Common myeloid progenitor, CD34-positive (primary cell): ENCODE measurements at regions not wholly inside any gene's neighbourhood (a gene's known extent, or its start where the extent isn't known, plus 50 kb on each side); places are given as distances from the start of the nearest gene placed in this dataset.
"Not testable (repeated sequence)": the region's sequence is repeated elsewhere in the genome, so short reads cannot be mapped to it uniquely, and the experiment has no call there.

ENCODE experiments used
- CTCF ChIA-PET: fragments of 350-600 bp; sonication (Branson Sonifier 250); formaldehyde crosslinking; loops from one replicate; lab custom pipeline; 2021; ENCODE audit warnings: antibody characterized with exemption; lab: Charles Lee
- POLR2A ChIA-PET: fragments of 350-600 bp; sonication (Branson Sonifier 250); formaldehyde crosslinking; loops from one replicate; lab custom pipeline; 2021; ENCODE audit warnings: antibody characterized with exemption; lab: Charles Lee
- DNase-seq, 3 donors: peaks; one replicate each; pipeline versions ENCODE4 v3.0.0 to v3.0.0-alpha.2; 2013
- H3K27ac ChIP-seq, 2 experiments: 1 replicate in 1 of 2; 2 replicates in 1 of 2; pipeline ENCODE4 v1.7.0; 2013; ENCODE audit warnings: inconsistent platforms in 2 of 2, low read length in 2 of 2, mild to moderate bottlenecking in 2 of 2, low read depth in 1 of 2, moderate library complexity in 1 of 2; ENCODE audit not compliant: severe bottlenecking in 2 of 2, insufficient read depth in 1 of 2, poor library complexity in 1 of 2
- H3K27me3 ChIP-seq, 5 experiments: replicated peaks in 2 of 5; 1 replicate in 3 of 5; 2 replicates in 2 of 5; pipeline versions ENCODE4 v1.6.1 to v1.7.0; 2013; ENCODE audit warnings: low read length in 4 of 5, mild to moderate bottlenecking in 2 of 5, moderate library complexity in 2 of 5, inconsistent platforms in 1 of 5; ENCODE audit not compliant: insufficient read depth in 5 of 5, control insufficient read depth in 4 of 5
- H3K36me3 ChIP-seq, 4 experiments: 1 replicate in 2 of 4; 2 replicates in 2 of 4; pipeline versions ENCODE4 v1.6.1 to v1.7.0; 2013; ENCODE audit warnings: low read length in 3 of 4, control low read depth in 1 of 4, mild to moderate bottlenecking in 1 of 4; ENCODE audit not compliant: control insufficient read depth in 4 of 4, insufficient read depth in 4 of 4
- H3K4me1 ChIP-seq, 4 experiments: 1 replicate in 3 of 4; 2 replicates in 1 of 4; pipeline versions ENCODE4 v1.6.1 to v1.7.1; 2013; ENCODE audit warnings: low read length in 3 of 4, mild to moderate bottlenecking in 3 of 4, control low read depth in 1 of 4, inconsistent platforms in 1 of 4, moderate library complexity in 1 of 4; ENCODE audit not compliant: control insufficient read depth in 4 of 4, insufficient read depth in 4 of 4; ENCODE audit errors: control extremely low read depth in 1 of 4
- H3K4me3 ChIP-seq, 7 experiments: 1 replicate in 4 of 7; 2 replicates in 3 of 7; pipeline versions ENCODE4 v1.5.1 to v1.7.0; 2013; ENCODE audit warnings: mild to moderate bottlenecking in 7 of 7, low read length in 6 of 7, moderate library complexity in 6 of 7, inconsistent platforms in 2 of 7, low read depth in 2 of 7, control low read depth in 1 of 7; ENCODE audit not compliant: insufficient read depth in 4 of 7, control insufficient read depth in 1 of 7; ENCODE audit errors: extremely low read depth in 1 of 7
- H3K9me3 ChIP-seq, 5 experiments: 1 replicate in 4 of 5; 2 replicates in 1 of 5; pipeline versions ENCODE4 v1.6.1 to v1.7.1; 2013; ENCODE audit warnings: low read length in 4 of 5, mild to moderate bottlenecking in 2 of 5, inconsistent platforms in 1 of 5, low read depth in 1 of 5, moderate library complexity in 1 of 5; ENCODE audit not compliant: control insufficient read depth in 4 of 5, insufficient read depth in 2 of 5; ENCODE audit errors: control extremely low read depth in 1 of 5
- WGBS: methylation state at CpG from one replicate; pipeline ENCODE4 v1.1.5; 2013; ENCODE audit not compliant: insufficient coverage; 5-methylcytosine and 5-hydroxymethylcytosine counted together

DNA sequence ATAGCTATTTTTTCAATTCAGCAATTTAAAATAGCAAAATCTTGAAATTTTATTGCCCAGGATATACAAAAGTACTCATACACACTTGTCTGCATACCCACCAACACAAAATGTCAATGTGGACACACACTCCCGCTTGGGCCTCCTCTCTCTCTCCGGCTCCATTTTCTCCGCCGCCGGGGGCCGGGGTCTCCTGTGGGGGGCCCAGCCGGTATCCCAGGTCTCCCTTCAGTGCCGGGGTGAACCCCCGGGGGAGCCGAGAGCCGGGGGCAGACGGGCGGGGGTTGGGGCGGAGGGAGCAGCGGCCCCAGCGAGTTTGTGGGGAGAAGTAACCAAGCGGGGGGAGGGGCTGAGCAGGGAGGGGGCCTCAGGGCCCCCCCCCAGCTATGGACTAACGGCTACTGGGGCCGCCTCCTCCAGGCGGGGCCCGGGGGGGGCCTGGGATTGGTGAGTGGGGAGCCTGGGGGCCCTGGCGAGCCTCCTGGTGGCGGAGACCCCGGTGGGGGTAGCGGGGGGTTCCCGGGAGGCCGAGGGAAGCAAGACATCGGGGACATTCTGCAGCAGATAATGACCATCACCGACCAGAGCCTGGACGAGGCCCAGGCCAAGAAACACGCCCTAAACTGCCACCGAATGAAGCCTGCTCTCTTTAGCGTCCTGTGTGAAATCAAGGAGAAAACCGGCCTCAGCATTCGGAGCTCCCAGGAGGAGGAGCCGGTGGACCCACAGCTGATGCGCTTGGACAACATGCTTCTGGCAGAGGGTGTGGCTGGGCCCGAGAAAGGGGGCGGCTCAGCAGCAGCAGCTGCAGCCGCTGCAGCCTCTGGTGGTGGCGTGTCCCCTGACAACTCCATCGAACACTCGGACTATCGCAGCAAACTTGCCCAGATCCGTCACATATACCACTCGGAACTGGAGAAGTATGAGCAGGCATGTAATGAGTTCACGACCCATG is 56.6 kb downstream of the CHST2 start:
- H3K36me3 ChIP-seq, H3K4me3 ChIP-seq, H3K9me3 ChIP-seq, H3K27ac ChIP-seq, POLR2A ChIA-PET, DNase-seq, H3K27me3 ChIP-seq: not testable (repeated sequence)
- CTCF ChIA-PET, result interaction anchor here (1.4 kb wide), 1 partner anchor 26 kb away, joined by 3 read pairs; no protein-coding TSS in a partner anchor
- 98% methylated on average over 14 of the region's 47 CpGs for WGBS
- H3K4me1 ChIP-seq, result peaks cover 10 to 15% (median 11%) of the 10 kb centered on the region in 4 experiments

DNA sequence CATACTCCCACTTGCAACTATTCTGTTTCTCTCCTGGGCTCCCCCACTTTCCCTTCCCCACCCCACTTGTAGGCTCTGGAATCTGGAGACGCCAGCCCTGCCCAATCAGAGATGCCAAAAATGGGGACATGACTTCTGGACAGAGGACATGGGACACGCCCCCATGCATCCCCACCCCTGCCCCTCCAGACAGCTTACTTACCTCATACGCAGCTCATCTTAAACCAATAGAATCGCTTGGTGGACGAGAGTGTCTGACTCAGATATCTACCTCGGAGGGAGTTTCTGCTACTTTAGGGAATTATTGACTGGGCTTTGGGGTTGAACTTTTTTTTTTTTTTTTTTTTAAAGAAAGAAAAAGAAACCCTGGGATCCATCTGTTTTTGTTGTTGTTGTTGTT is 58.4 kb downstream of the CHST2 start:
- H3K4me3 ChIP-seq, H3K9me3 ChIP-seq, POLR2A ChIA-PET, H3K27ac ChIP-seq, H3K27me3 ChIP-seq, H3K36me3 ChIP-seq, DNase-seq: not testable (repeated sequence)
- 100% methylated on average over 1 of the region's 6 CpGs for WGBS
- peaks cover 0 to 10% (median 3%) of the 10 kb centered on the region in 4 experiments for H3K4me1 ChIP-seq
- CTCF ChIA-PET, result interaction anchor here (0.7 kb wide), 1 partner anchor 185 kb away, joined by 3 read pairs; no protein-coding TSS in a partner anchor

DNA sequence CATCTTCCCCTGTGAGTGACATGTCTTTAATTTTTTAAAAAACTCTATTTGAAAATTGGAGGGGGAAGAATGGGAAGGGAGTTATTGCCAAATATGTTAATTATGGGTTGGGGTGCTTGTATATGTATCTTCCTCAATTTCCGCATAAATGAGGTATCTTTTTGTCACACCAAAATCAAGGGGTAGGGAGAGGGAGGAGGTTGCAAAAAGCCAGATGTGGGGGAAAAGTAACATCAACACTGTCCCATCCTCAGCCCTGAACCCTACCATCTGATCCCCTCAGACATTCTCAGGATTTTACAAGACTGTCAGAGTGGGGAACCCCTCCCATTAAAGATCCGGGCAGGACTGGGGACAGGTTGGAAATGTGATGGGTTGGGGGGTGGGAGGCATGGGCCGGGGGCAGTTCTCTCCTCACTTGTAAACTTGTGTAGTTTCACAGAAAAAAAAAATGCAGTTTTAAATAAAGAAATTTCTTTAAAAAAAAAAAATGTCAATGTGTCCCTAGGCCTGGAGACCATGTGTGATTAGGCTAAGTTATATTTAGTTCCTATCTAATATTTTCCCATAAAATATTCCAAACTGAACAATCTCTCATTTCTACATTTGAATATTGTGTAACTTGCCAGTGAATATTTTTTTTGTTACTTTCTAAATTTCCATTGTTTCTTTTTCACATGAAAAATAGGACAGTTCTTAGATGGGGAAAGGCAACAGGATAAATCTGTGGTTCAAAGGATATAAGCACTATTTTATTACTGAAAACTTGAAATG is 59.4 kb downstream of the CHST2 start:
- CTCF ChIA-PET, result interaction anchor here (0.7 kb wide), 1 partner anchor 184 kb away, joined by 3 read pairs; no protein-coding TSS in a partner anchor
- POLR2A ChIA-PET, H3K27ac ChIP-seq, H3K27me3 ChIP-seq, H3K4me3 ChIP-seq, DNase-seq, H3K9me3 ChIP-seq, H3K36me3 ChIP-seq: not testable (repeated sequence)
- WGBS, result 100% methylated on average over 1 of the region's 3 CpGs
- peaks cover 3 to 10% (median 4%) of the 10 kb centered on the region in 4 experiments for H3K4me1 ChIP-seq

- Histone ChIP-seq H3K4me3 (no peak overlapping the region), H3K27me3 (no peaks in the 10 kb centered on the region), H3K36me3 (no peaks in the 10 kb centered on the region), H3K9me3 (peaks cover 0 to 3% (median 0%) of the 10 kb centered on the region in 5 experiments), H3K4me1 (peaks cover 3 to 10% (median 4%) of the 10 kb centered on the region in 4 experiments), H3K27ac (no peak overlapping the region)
- 69% methylated on average over 2 of the region's 5 CpGs for WGBS
- POLR2A ChIA-PET, result no interaction called here
- CTCF ChIA-PET, result no interaction called here
- DNase-seq, result no peak
Measured at GRCh38 chr3:143179603-143180002, 60.0 kb downstream of the CHST2 start.

GRCh38 chr3:143180860-143181259 is 61.3 kb downstream of the CHST2 start:
- H3K27ac ChIP-seq, POLR2A ChIA-PET, H3K36me3 ChIP-seq, H3K4me3 ChIP-seq, H3K9me3 ChIP-seq, CTCF ChIA-PET, H3K27me3 ChIP-seq, DNase-seq: not testable (repeated sequence)
- WGBS, result no CpG with 5 or more reads among the region's 2 CpGs
- H3K4me1 ChIP-seq, result peaks cover 3 to 10% (median 4%) of the 10 kb centered on the region in 4 experiments

DNA sequence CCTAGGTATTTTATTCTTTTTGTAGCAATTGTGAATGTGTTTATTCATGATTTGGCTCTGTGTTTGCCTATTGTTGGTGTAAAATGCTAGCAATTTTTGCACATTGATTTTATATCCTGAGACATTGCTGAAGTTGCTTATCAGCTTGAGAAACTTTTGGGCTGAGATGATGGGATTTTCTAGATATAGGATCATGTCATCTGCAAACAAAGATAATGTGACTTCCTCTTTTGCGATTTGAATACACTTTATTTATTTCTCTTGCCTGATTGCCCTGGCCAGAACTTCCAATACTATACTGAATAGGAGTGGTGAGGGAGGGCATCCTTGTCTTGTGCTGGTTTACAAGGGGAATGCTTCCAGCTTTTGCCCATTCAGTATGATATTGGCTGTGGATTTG is 62.4 kb downstream of the CHST2 start:
- WGBS, result no CpG with 5 or more reads among the region's 1 CpG
- H3K4me1 ChIP-seq, result peaks cover 3 to 10% (median 4%) of the 10 kb centered on the region in 4 experiments
- POLR2A ChIA-PET, CTCF ChIA-PET, H3K36me3 ChIP-seq, H3K27me3 ChIP-seq, H3K27ac ChIP-seq, H3K4me3 ChIP-seq, H3K9me3 ChIP-seq: not testable (repeated sequence)
- peak; percentile 47 to 81 (median 57) for DNase-seq
